Neuronal stem cell (in vitro differentiated cells): ENCODE measurements at regions not wholly inside any gene's neighbourhood (a gene's known extent, or its start where the extent isn't known, plus 50 kb on each side); places are given as distances from the start of the nearest gene placed in this dataset.
A peak's percentile ranks its signal among the peaks of the same experiment; 100 is the strongest.
"Not testable (repeated sequence)": the region's sequence is repeated elsewhere in the genome, so short reads cannot be mapped to it uniquely, and the experiment has no call there.

Source experiments
- DNase-seq: peaks from one replicate; pipeline ENCODE4 v3.0.0-alpha.2; 2013; ENCODE audit warnings: low spot score
- H2AFZ ChIP-seq: one replicate; pipeline ENCODE4 v1.6.1; 2013; ENCODE audit warnings: mild to moderate bottlenecking, low read length, inconsistent platforms
- H2AK5ac ChIP-seq: 2 replicates; pipeline ENCODE4 v1.6.1; 2013; ENCODE audit warnings: low read depth, mild to moderate bottlenecking, inconsistent platforms, low read length, moderate library complexity, mixed read lengths
- H2BK120ac ChIP-seq: 2 replicates; pipeline ENCODE4 v1.6.1; 2013; ENCODE audit warnings: low read depth, mild to moderate bottlenecking, inconsistent platforms, low read length, moderate library complexity, mixed read lengths
- H2BK12ac ChIP-seq: one replicate; pipeline ENCODE4 v1.6.1; 2013; ENCODE audit warnings: low read length, inconsistent platforms
- H2BK15ac ChIP-seq: 2 replicates; pipeline ENCODE4 v1.6.1; 2013; ENCODE audit warnings: mild to moderate bottlenecking, low read length, inconsistent platforms, mixed read lengths
- H2BK5ac ChIP-seq: one replicate; pipeline ENCODE4 v1.6.1; 2013; ENCODE audit warnings: inconsistent platforms, mild to moderate bottlenecking, low read length, moderate library complexity
- H3K14ac ChIP-seq: one replicate; pipeline ENCODE4 v1.6.1; 2013; ENCODE audit warnings: low read length, inconsistent platforms
- H3K18ac ChIP-seq: 2 replicates; pipeline ENCODE4 v1.6.1; 2013; ENCODE audit warnings: low read length, inconsistent platforms
- H3K23ac ChIP-seq: 2 replicates; pipeline ENCODE4 v1.6.1; 2013; ENCODE audit warnings: low read depth, mild to moderate bottlenecking, mixed read lengths, low read length, inconsistent platforms; ENCODE audit not compliant: poor library complexity
- H3K27ac ChIP-seq: replicated peaks from 3 replicates; pipeline ENCODE4 v1.5.1; 2013; ENCODE audit warnings: low read length, inconsistent platforms
- H3K27me3 ChIP-seq, 3 experiments: 2 replicates each; pipeline ENCODE4 v1.6.1; 2013; ENCODE audit warnings: low read length in 3 of 3, mild to moderate bottlenecking in 2 of 3, inconsistent platforms in 1 of 3, low read depth in 1 of 3, mixed read lengths in 1 of 3, moderate library complexity in 1 of 3; ENCODE audit not compliant: control insufficient read depth in 3 of 3, insufficient read depth in 3 of 3
- H3K36me3 ChIP-seq, 2 donors: replicated peaks in 1 of 2; 2 replicates each; pipeline ENCODE4 v1.6.1; 2013; ENCODE audit warnings: low read length in 2 of 2; ENCODE audit not compliant: control insufficient read depth in 2 of 2, insufficient read depth in 2 of 2
- H3K4ac ChIP-seq: 2 replicates; pipeline ENCODE4 v1.6.1; 2013; ENCODE audit warnings: inconsistent platforms, mild to moderate bottlenecking, low read length, moderate library complexity
- H3K4me1 ChIP-seq, 2 donors: 1 replicate in 1 of 2; 2 replicates in 1 of 2; pipeline ENCODE4 v1.6.1; 2013; ENCODE audit warnings: low read length in 2 of 2, low read depth in 1 of 2; ENCODE audit not compliant: control insufficient read depth in 2 of 2, insufficient read depth in 1 of 2
- H3K4me2 ChIP-seq: one replicate; pipeline ENCODE4 v1.6.1; 2013; ENCODE audit warnings: mild to moderate bottlenecking, low read length, inconsistent platforms; ENCODE audit not compliant: insufficient read depth, poor library complexity, severe bottlenecking
- H3K4me3 ChIP-seq, 2 donors: 2 replicates each; pipeline ENCODE4 v1.5.1; 2013; ENCODE audit warnings: low read length in 2 of 2, mild to moderate bottlenecking in 2 of 2, inconsistent platforms in 1 of 2, moderate library complexity in 1 of 2
- H3K79me1 ChIP-seq: one replicate; pipeline ENCODE4 v1.6.1; 2013; ENCODE audit warnings: low read depth, mild to moderate bottlenecking, inconsistent platforms, low read length, moderate library complexity
- H3K9ac ChIP-seq: one replicate; pipeline ENCODE4 v1.6.1; 2013; ENCODE audit warnings: mild to moderate bottlenecking, low read depth, low read length, inconsistent platforms; ENCODE audit not compliant: poor library complexity
- H3K9me3 ChIP-seq, 2 donors: replicated peaks in 1 of 2; 2 replicates each; pipeline versions ENCODE3 to v1.6.1; 2013; ENCODE audit warnings: low read length in 2 of 2, mild to moderate bottlenecking in 2 of 2, inconsistent platforms in 1 of 2, low read depth in 1 of 2, mixed read lengths in 1 of 2, moderate library complexity in 1 of 2; ENCODE audit not compliant: control insufficient read depth in 2 of 2, insufficient read depth in 1 of 2
- H4K8ac ChIP-seq: one replicate; pipeline ENCODE4 v1.6.1; 2013; ENCODE audit warnings: low read depth, mild to moderate bottlenecking, inconsistent platforms, low read length, moderate library complexity
- H4K91ac ChIP-seq: one replicate; pipeline ENCODE4 v1.6.1; 2013; ENCODE audit warnings: low read length, low read depth, mild to moderate bottlenecking, inconsistent platforms; ENCODE audit not compliant: poor library complexity
- WGBS, 2 donors: extraction: QIAGEN DNeasy Blood & Tissue Kit; methylation state at CpG; one replicate each; pipeline ENCODE4 v1.1.7; 2013; ENCODE audit warnings: missing lambda C conversion rate in 2 of 2, mixed read lengths in 1 of 2; ENCODE audit not compliant: insufficient read length in 2 of 2, insufficient replicate concordance in 1 of 2; ENCODE audit errors: extremely low coverage in 2 of 2; 5-methylcytosine and 5-hydroxymethylcytosine counted together

- H3K9ac ChIP-seq: no peak overlapping the region
- H3K9me3 ChIP-seq: no peaks in the 10 kb centered on the region
- H3K27me3 ChIP-seq: no peaks in the 10 kb centered on the region
- H3K4me2 ChIP-seq: no peak overlapping the region
- no peak overlapping the region for H3K4me3 ChIP-seq
- H3K14ac ChIP-seq: no peak overlapping the region
- no peak overlapping the region for H2BK120ac ChIP-seq
- peak overlapping the region; percentile 71 for H2AK5ac ChIP-seq
- DNase-seq: no peak
- no peaks in the 10 kb centered on the region for H3K36me3 ChIP-seq
- no peak overlapping the region for H2BK5ac ChIP-seq
- no peaks in the 10 kb centered on the region for H3K4me1 ChIP-seq
- WGBS, 2 donors: no CpG with 5 or more reads among the region's 7 CpGs
- H4K8ac ChIP-seq: peak overlapping the region; percentile 66
- no peaks in the 10 kb centered on the region for H3K79me1 ChIP-seq
- H2AFZ ChIP-seq: no peak overlapping the region
- no peak overlapping the region for H2BK12ac ChIP-seq
- no peak overlapping the region for H2BK15ac ChIP-seq
- H3K18ac ChIP-seq: peak overlapping the region; percentile 67
- no peak overlapping the region for H3K27ac ChIP-seq
- no peak overlapping the region for H3K4ac ChIP-seq
- no peak overlapping the region for H3K23ac ChIP-seq
- no peak overlapping the region for H4K91ac ChIP-seq
Observed at GRCh38 chr20:53819973-53820451, 226.4 kb upstream of the ZNF217 start.

- DNase-seq: no peak
- no peak overlapping the region for H3K23ac ChIP-seq
- no peaks in the 10 kb centered on the region for H3K36me3 ChIP-seq
- H3K4me3 ChIP-seq: no peak overlapping the region
- H2BK15ac ChIP-seq: no peak overlapping the region
- no peak overlapping the region for H3K14ac ChIP-seq
- no peak overlapping the region for H3K9ac ChIP-seq
- H2BK120ac ChIP-seq: no peak overlapping the region
- no peak overlapping the region for H3K18ac ChIP-seq
- H3K27ac ChIP-seq: no peak overlapping the region
- H3K4me1 ChIP-seq: no peaks in the 10 kb centered on the region
- H3K79me1 ChIP-seq: no peaks in the 10 kb centered on the region
- H3K4ac ChIP-seq: no peak overlapping the region
- no peak overlapping the region for H4K8ac ChIP-seq
- H2BK12ac ChIP-seq: no peak overlapping the region
- no peak overlapping the region for H4K91ac ChIP-seq
- H3K27me3 ChIP-seq: no peaks in the 10 kb centered on the region
- no peaks in the 10 kb centered on the region for H3K9me3 ChIP-seq
- H2AFZ ChIP-seq: no peak overlapping the region
- H3K4me2 ChIP-seq: no peak overlapping the region
- no peak overlapping the region for H2BK5ac ChIP-seq
- H2AK5ac ChIP-seq: no peak overlapping the region
Observed at GRCh38 chr20:53818457-53819177, 225.0 kb upstream of the ZNF217 start.

GRCh38 chr20:53817513-53817912 is 223.9 kb upstream of the ZNF217 start:
- H3K4me1 ChIP-seq, H3K79me1 ChIP-seq, H3K23ac ChIP-seq, H4K8ac ChIP-seq, H3K18ac ChIP-seq, H2BK5ac ChIP-seq, H2BK12ac ChIP-seq, H3K4ac ChIP-seq, H3K27ac ChIP-seq, H2BK15ac ChIP-seq, DNase-seq, H3K36me3 ChIP-seq, H3K4me2 ChIP-seq, H3K4me3 ChIP-seq, H2AFZ ChIP-seq, H3K9ac ChIP-seq, H2AK5ac ChIP-seq, H3K9me3 ChIP-seq, H4K91ac ChIP-seq, H3K14ac ChIP-seq, H2BK120ac ChIP-seq, H3K27me3 ChIP-seq: not testable (repeated sequence)
- no CpG with 5 or more reads among the region's 7 CpGs for WGBS, 2 donors

GRCh38 chr20:53816872-53817398 is 223.3 kb upstream of the ZNF217 start:
- Histone ChIP-seq H2BK5ac (no peak overlapping the region), H3K18ac (no peak overlapping the region), H3K27ac (no peak overlapping the region), H3K4me1 (no peaks in the 10 kb centered on the region), H3K4me2 (no peak overlapping the region), H2AFZ (no peak overlapping the region), H3K23ac (no peak overlapping the region), H3K36me3 (no peaks in the 10 kb centered on the region), H2BK12ac (no peak overlapping the region), H4K91ac (no peak overlapping the region), H2AK5ac (no peak overlapping the region), H2BK15ac (no peak overlapping the region), H3K14ac (no peak overlapping the region), H3K4ac (no peak overlapping the region), H3K9ac (no peak overlapping the region), H4K8ac (no peak overlapping the region), H3K27me3 (no peaks in the 10 kb centered on the region), H3K4me3 (no peak overlapping the region), H2BK120ac (no peak overlapping the region), H3K79me1 (no peaks in the 10 kb centered on the region), H3K9me3 (no peaks in the 10 kb centered on the region)
- no peak for DNase-seq
- WGBS, 2 donors: no CpG with 5 or more reads among the region's 4 CpGs
